Fibroblast of skin of left biceps (primary cell): ENCODE measurements at regions not wholly inside any gene's neighbourhood (a gene's known extent, or its start where the extent isn't known, plus 50 kb on each side); places are given as distances from the start of the nearest gene placed in this dataset.

ENCODE experiments used
- DNase-seq, 2 experiments: peaks; one replicate each; pipeline ENCODE4 v3.0.0-alpha.2; 2013; ENCODE audit warnings: low read depth in 2 of 2

- no peak for DNase-seq
Measured at GRCh38 chr21:26224366-26224765, 53.8 kb upstream of the APP start.
